ENCODE measurements at regions not wholly inside any gene's neighbourhood (a gene's known extent, or its start where the extent isn't known, plus 50 kb on each side); places are given as distances from the start of the nearest gene placed in this dataset.

DNA sequence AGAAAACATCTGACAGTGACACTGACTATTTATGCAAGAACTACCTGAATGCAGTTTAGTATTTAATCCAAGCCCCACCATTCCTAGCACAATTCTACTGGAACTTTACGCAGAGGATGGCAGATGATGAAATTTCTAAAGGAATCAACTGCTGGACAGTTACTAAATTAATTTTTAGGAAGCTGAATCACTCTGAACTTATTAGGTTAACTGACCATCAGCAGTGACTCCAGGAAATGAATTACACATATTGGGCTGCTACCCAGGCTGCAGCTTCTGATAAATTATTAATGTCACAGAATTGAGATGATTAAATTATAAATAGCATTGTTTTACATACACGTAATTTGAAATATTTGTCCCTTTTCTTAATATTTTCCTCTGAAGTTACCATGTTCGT is 250.8 kb downstream of the TMEM182 start:
- Histone ChIP-seq H3K4me2 (ENCODE audit: insufficient read depth, insufficient read length, low read length) (no peak overlapping the region), H4K20me1 (ENCODE audit: control insufficient read depth, insufficient read depth, insufficient read length) (no peaks in the 10 kb centered on the region), H3K9me3 (ENCODE audit: control insufficient read depth, low read depth, low read length) (no peaks in the 10 kb centered on the region), H3K56ac (ENCODE audit: insufficient read length, low read depth, low read length) (no peak overlapping the region), H3K79me2 (ENCODE audit: insufficient read depth, low read length) (no peaks in the 10 kb centered on the region), H3K14ac (ENCODE audit: insufficient read depth, low read length) (no peak overlapping the region), H4K5ac (ENCODE audit: insufficient read length, low read depth, low read length) (no peak overlapping the region), H2BK12ac (ENCODE audit: insufficient read length, low read depth, low read length) (no peak overlapping the region), H2AFZ (ENCODE audit: low read length) (no peak overlapping the region), H3K23me2 (ENCODE audit: insufficient read length, low read depth, low read length, poor library complexity, severe bottlenecking) (no peaks in the 10 kb centered on the region), H3T11ph (ENCODE audit: low read length) (no peak overlapping the region), H2AK5ac (ENCODE audit: insufficient read length, low read length) (no peak overlapping the region), H3K4ac (ENCODE audit: low read depth, low read length) (no peak overlapping the region), H3K27ac (ENCODE audit: insufficient read length, low read depth, low read length) (no peak overlapping the region), H3K79me1 (ENCODE audit: insufficient read depth, low read depth, low read length, poor library complexity, severe bottlenecking) (no peaks in the 10 kb centered on the region), H3K4me1 (ENCODE audit: insufficient read depth, low read length) (no peaks in the 10 kb centered on the region), H2BK20ac (ENCODE audit: low read depth, low read length, poor library complexity, severe bottlenecking) (no peak overlapping the region), H2BK15ac (ENCODE audit: low read depth, low read length) (no peak overlapping the region), H4K8ac (replicated peaks; ENCODE audit: insufficient read length, low read depth, low read length) (no peak overlapping the region), H3K23ac (ENCODE audit: insufficient read length, low read depth, low read length) (no peak overlapping the region), H4K91ac (ENCODE audit: insufficient read length, low read depth, low read length) (no peak overlapping the region), H2BK5ac (ENCODE audit: insufficient read length, low read length) (no peak overlapping the region), H2BK120ac (ENCODE audit: low read depth, low read length, poor library complexity, severe bottlenecking) (no peak overlapping the region), H3K18ac (ENCODE audit: insufficient read length, low read depth, low read length) (no peak overlapping the region), H3K27me3 (ENCODE audit: insufficient read depth, low read length) (no peaks in the 10 kb centered on the region), H3K9ac (ENCODE audit: extremely low read depth, insufficient read length, low read length) (no peak overlapping the region)
- H3K4me3 Mint-ChIP-seq, result no peak overlapping the region
- H3K9me3 Mint-ChIP-seq, result no peaks in the 10 kb centered on the region
- H3K36me3 Mint-ChIP-seq (ENCODE audit: insufficient read depth in 1 of 3, low read depth in 3 of 3), result no peaks in the 10 kb centered on the region
- TF ChIP-seq, protein P1, sequence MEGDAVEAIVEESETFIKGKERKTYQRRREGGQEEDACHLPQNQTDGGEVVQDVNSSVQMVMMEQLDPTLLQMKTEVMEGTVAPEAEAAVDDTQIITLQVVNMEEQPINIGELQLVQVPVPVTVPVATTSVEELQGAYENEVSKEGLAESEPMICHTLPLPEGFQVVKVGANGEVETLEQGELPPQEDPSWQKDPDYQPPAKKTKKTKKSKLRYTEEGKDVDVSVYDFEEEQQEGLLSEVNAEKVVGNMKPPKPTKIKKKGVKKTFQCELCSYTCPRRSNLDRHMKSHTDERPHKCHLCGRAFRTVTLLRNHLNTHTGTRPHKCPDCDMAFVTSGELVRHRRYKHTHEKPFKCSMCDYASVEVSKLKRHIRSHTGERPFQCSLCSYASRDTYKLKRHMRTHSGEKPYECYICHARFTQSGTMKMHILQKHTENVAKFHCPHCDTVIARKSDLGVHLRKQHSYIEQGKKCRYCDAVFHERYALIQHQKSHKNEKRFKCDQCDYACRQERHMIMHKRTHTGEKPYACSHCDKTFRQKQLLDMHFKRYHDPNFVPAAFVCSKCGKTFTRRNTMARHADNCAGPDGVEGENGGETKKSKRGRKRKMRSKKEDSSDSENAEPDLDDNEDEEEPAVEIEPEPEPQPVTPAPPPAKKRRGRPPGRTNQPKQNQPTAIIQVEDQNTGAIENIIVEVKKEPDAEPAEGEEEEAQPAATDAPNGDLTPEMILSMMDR (conservative IDR thresholded peaks at IDR 0.05), result no peak
- no peak for DNase-seq
- no peak overlapping the region for H3K27ac Mint-ChIP-seq
- no peaks in the 10 kb centered on the region for H3K4me1 Mint-ChIP-seq
- peaks cover 4% of the 10 kb centered on the region for H3K27me3 Mint-ChIP-seq (ENCODE audit: low read depth)
- WGBS (ENCODE audit: extremely low coverage, insufficient read length, low lambda C conversion rate), result no CpG with 5 or more reads among the region's 3 CpGs

All from H9 (cell line).